ENCODE measurements at regions not wholly inside any gene's neighbourhood (a gene's known extent, or its start where the extent isn't known, plus 50 kb on each side); places are given as distances from the start of the nearest gene placed in this dataset.

- TF ChIP-seq, protein P1, sequence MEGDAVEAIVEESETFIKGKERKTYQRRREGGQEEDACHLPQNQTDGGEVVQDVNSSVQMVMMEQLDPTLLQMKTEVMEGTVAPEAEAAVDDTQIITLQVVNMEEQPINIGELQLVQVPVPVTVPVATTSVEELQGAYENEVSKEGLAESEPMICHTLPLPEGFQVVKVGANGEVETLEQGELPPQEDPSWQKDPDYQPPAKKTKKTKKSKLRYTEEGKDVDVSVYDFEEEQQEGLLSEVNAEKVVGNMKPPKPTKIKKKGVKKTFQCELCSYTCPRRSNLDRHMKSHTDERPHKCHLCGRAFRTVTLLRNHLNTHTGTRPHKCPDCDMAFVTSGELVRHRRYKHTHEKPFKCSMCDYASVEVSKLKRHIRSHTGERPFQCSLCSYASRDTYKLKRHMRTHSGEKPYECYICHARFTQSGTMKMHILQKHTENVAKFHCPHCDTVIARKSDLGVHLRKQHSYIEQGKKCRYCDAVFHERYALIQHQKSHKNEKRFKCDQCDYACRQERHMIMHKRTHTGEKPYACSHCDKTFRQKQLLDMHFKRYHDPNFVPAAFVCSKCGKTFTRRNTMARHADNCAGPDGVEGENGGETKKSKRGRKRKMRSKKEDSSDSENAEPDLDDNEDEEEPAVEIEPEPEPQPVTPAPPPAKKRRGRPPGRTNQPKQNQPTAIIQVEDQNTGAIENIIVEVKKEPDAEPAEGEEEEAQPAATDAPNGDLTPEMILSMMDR (IDR thresholded peaks at IDR 0.05) = no peak
- TF ChIP-seq POLR2A (IDR thresholded peaks at IDR 0.05) (no peak), POLR2AphosphoS5 (IDR thresholded peaks at IDR 0.05) (no peak), EP300 (IDR thresholded peaks at IDR 0.05) (no peak)
Observed at GRCh38 chr3:145518639-145519038, 642.3 kb downstream of the PLOD2 start.
